ENCODE measurements at regions not wholly inside any gene's neighbourhood (a gene's known extent, or its start where the extent isn't known, plus 50 kb on each side); places are given as distances from the start of the nearest gene placed in this dataset.
A peak's percentile ranks its signal among the peaks of the same experiment; 100 is the strongest.

- TF ChIP-seq TEF (CRISPR knock-in tag; IDR thresholded peaks at IDR 0.05), result no peak; the same call in 1 of the 2 replicates
- TF ChIP-seq ZKSCAN8 (CRISPR knock-in tag; IDR thresholded peaks at IDR 0.05; ENCODE audit: borderline replicate concordance), result peak; percentile 82
- TF ChIP-seq CBX1 (IDR thresholded peaks at IDR 0.05; ENCODE audit: low read depth), result no peak
- peak; percentile 93 for TF ChIP-seq MIXL1 (CRISPR knock-in tag; IDR thresholded peaks at IDR 0.05)
- TF ChIP-seq ZNF451 (CRISPR knock-in tag; IDR thresholded peaks at IDR 0.05), result no peak
- TF ChIP-seq ZNF296 (CRISPR knock-in tag; conservative IDR thresholded peaks at IDR 0.05), result no peak
- peak; percentile 67; the same call in 1 of the 2 replicates for TF ChIP-seq ZNF782 (CRISPR knock-in tag; IDR thresholded peaks at IDR 0.05; ENCODE audit: borderline replicate concordance)
- TF ChIP-seq AKAP8 (CRISPR knock-in tag; IDR thresholded peaks at IDR 0.05), result peak; percentile 49; the same call in 1 of the 2 replicates
- no peak for TF ChIP-seq ZFP36L2 (CRISPR knock-in tag; IDR thresholded peaks at IDR 0.05)
- TF ChIP-seq NFKBIZ (CRISPR knock-in tag; IDR thresholded peaks at IDR 0.05), result peak; percentile 88
- peak; percentile 52; the same call in 1 of the 2 replicates for TF ChIP-seq ZNF775 (CRISPR knock-in tag; IDR thresholded peaks at IDR 0.05; ENCODE audit: borderline replicate concordance)
- no peak for TF ChIP-seq SP140L (CRISPR knock-in tag; IDR thresholded peaks at IDR 0.05; ENCODE audit: borderline replicate concordance)
- TF ChIP-seq ZNF256 (CRISPR knock-in tag; conservative IDR thresholded peaks at IDR 0.05), result no peak
- peak; percentile 96 for TF ChIP-seq ARNTL (CRISPR knock-in tag; IDR thresholded peaks at IDR 0.05)
- TF ChIP-seq PRDM10 (CRISPR knock-in tag; IDR thresholded peaks at IDR 0.05; ENCODE audit: low read depth), result 0 out of 2 replicates have a peak, but pooled peaks have one; percentile 50
- no peak for TF ChIP-seq CC2D1A (CRISPR knock-in tag; IDR thresholded peaks at IDR 0.05)
- no peak for TF ChIP-seq ZBTB43 (CRISPR knock-in tag; conservative IDR thresholded peaks at IDR 0.05)
- peak; percentile 26; the same call in 1 of the 2 replicates for TF ChIP-seq EHMT2 (IDR thresholded peaks at IDR 0.05; ENCODE audit: borderline replicate concordance, low read depth, low read length)
- peak; percentile 72; the same call in 1 of the 2 replicates for TF ChIP-seq DMTF1 (CRISPR knock-in tag; IDR thresholded peaks at IDR 0.05)
- peak; percentile 44 for TF ChIP-seq AGO2 (optimal IDR thresholded peaks at IDR 0.05; ENCODE audit: low read depth, low read length)
- no peak for TF ChIP-seq NONO (IDR thresholded peaks at IDR 0.05)
- peak; percentile 92 for TF ChIP-seq NONO (CRISPR knock-in tag; conservative IDR thresholded peaks at IDR 0.05)
- peak; percentile 98 for TF ChIP-seq ISL2 (CRISPR knock-in tag; IDR thresholded peaks at IDR 0.05)
Observed at GRCh38 chr9:682633-683508, 158.6 kb upstream of the DMRT1 start (continued).

Measured in HepG2 (cell line).